ENCODE measurements at regions not wholly inside any gene's neighbourhood (a gene's known extent, or its start where the extent isn't known, plus 50 kb on each side); places are given as distances from the start of the nearest gene placed in this dataset.
A peak's percentile ranks its signal among the peaks of the same experiment; 100 is the strongest.
"Not testable (repeated sequence)": the region's sequence is repeated elsewhere in the genome, so short reads cannot be mapped to it uniquely, and the experiment has no call there.

DNA sequence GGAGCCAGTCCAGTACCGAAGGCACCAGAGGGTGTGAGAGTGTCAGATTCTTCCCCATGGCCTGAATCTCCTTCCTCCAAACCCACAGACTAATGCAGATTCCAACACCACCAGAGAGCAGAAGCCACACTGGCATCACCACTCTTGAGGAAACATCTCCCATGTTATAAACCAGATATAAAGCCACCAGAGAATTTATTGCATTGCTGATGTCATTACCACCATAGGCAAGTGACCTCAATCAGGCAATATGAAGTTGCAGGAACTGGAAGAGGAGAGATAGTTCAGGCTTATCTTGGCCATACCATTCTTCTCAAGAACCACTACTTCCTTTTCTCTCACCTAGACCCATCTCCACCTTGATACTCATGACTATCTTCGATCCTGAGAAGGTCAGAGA lies 653.4 kb downstream of the TMEM121 start:
- Histone ChIP-seq H3K27ac (ENCODE audit: low read depth, low read length, poor library complexity, severe bottlenecking) (no peak overlapping the region), H3K9me3 (ENCODE audit: low read depth, low read length, poor library complexity, severe bottlenecking) (no peaks in the 10 kb centered on the region), H3K27me3 (replicated peaks; ENCODE audit: insufficient read depth, low read depth, low read length, poor library complexity) (peaks cover 58% of the 10 kb centered on the region), H3K4me3 (ENCODE audit: low read depth, low read length, poor library complexity, severe bottlenecking) (no peak overlapping the region), H3K36me3 (ENCODE audit: insufficient read depth, low read length, poor library complexity, severe bottlenecking) (no peaks in the 10 kb centered on the region), H3K4me1 (ENCODE audit: insufficient read depth, low read length, poor library complexity, severe bottlenecking) (no peaks in the 10 kb centered on the region)
- DNase-seq (ENCODE audit: low spot score), result no peak
- ChIA-PET POLR2A (ENCODE audit: low non-redundant PET) (no interaction called here), CTCF (no interaction called here)
- no TSS peak for BruUV-seq (replicated peaks)
- intact Hi-C loops (cut with micrococcal nuclease; ENCODE audit: unreplicated experiment), result no loop called here
- no peak for TF ChIP-seq EZH2 (IDR thresholded peaks at IDR 0.05; ENCODE audit: borderline replicate concordance, low read depth, low read length, poor library complexity, severe bottlenecking)
- TF ChIP-seq, protein P1, sequence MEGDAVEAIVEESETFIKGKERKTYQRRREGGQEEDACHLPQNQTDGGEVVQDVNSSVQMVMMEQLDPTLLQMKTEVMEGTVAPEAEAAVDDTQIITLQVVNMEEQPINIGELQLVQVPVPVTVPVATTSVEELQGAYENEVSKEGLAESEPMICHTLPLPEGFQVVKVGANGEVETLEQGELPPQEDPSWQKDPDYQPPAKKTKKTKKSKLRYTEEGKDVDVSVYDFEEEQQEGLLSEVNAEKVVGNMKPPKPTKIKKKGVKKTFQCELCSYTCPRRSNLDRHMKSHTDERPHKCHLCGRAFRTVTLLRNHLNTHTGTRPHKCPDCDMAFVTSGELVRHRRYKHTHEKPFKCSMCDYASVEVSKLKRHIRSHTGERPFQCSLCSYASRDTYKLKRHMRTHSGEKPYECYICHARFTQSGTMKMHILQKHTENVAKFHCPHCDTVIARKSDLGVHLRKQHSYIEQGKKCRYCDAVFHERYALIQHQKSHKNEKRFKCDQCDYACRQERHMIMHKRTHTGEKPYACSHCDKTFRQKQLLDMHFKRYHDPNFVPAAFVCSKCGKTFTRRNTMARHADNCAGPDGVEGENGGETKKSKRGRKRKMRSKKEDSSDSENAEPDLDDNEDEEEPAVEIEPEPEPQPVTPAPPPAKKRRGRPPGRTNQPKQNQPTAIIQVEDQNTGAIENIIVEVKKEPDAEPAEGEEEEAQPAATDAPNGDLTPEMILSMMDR (conservative IDR thresholded peaks at IDR 0.05; ENCODE audit: low read depth, low read length), result no peak

DNA sequence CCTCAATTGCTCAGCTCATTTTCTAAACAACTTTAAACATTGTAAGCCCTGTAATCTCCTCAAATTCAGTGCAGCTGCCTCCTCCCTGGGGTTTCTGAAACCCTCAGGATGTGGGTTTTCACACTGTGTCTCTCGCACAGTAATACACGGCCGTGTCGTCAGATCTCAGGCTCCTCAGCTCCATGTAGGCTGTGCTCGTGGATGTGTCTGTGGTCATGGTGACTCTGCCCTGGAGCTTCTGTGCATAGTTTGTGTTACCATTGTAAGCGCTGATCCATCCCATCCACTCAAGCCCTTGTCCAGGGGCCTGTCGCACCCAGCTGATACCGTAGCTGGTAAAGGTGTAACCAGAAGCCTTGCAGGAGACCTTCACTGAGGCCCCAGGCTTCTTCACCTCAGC lies 658.4 kb downstream of the TMEM121 start:
- BruUV-seq (replicated peaks); H3K27ac ChIP-seq (ENCODE audit: low read depth, low read length, poor library complexity, severe bottlenecking); H3K4me1 ChIP-seq (ENCODE audit: insufficient read depth, low read length, poor library complexity, severe bottlenecking); CTCF ChIA-PET; POLR2A ChIA-PET (ENCODE audit: low non-redundant PET); intact Hi-C loops (cut with micrococcal nuclease; ENCODE audit: unreplicated experiment); DNase-seq (ENCODE audit: low spot score); H3K4me3 ChIP-seq (ENCODE audit: low read depth, low read length, poor library complexity, severe bottlenecking); H3K36me3 ChIP-seq (ENCODE audit: insufficient read depth, low read length, poor library complexity, severe bottlenecking); H3K9me3 ChIP-seq (ENCODE audit: low read depth, low read length, poor library complexity, severe bottlenecking): not testable (repeated sequence)
- H3K27me3 ChIP-seq (replicated peaks; ENCODE audit: insufficient read depth, low read depth, low read length, poor library complexity), result peaks cover 62% of the 10 kb centered on the region

DNA sequence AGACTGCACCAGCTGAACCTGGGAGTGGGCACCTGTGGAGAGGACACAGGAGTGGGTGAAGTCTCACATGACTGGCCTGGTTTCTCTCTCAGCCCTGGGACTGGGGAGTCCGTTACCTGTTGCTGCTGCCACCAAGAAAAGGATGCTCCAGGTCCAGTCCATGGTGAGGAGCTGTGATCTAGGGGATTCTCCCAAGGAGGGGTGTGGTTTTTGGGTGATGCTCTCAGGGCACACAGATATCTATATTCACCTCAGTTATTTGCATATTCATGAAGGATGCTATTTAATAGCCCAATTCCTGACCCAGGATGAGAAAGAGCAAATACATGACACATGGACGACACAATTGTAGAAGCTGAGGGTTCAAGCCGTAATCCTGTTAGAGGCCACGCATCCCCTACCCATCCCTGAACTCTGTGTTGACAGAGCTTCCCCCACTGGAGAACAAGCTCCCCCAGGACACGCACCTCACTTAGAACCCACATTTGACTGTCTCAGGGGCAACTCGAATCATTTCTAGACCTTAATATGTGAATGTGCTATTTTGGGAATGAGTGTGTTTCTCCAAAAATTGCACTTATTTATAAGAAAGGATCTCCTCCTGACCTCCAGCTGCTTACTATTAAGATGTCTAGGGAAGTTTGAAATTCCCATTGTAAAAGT lies 658.9 kb downstream of the TMEM121 start:
- CTCF ChIA-PET; intact Hi-C loops (cut with micrococcal nuclease; ENCODE audit: unreplicated experiment); BruUV-seq (replicated peaks); DNase-seq (ENCODE audit: low spot score); H3K27ac ChIP-seq (ENCODE audit: low read depth, low read length, poor library complexity, severe bottlenecking); H3K4me3 ChIP-seq (ENCODE audit: low read depth, low read length, poor library complexity, severe bottlenecking); H3K4me1 ChIP-seq (ENCODE audit: insufficient read depth, low read length, poor library complexity, severe bottlenecking); H3K9me3 ChIP-seq (ENCODE audit: low read depth, low read length, poor library complexity, severe bottlenecking); H3K36me3 ChIP-seq (ENCODE audit: insufficient read depth, low read length, poor library complexity, severe bottlenecking); POLR2A ChIA-PET (ENCODE audit: low non-redundant PET): not testable (repeated sequence)
- H3K27me3 ChIP-seq (replicated peaks; ENCODE audit: insufficient read depth, low read depth, low read length, poor library complexity), result peaks cover 62% of the 10 kb centered on the region

DNA sequence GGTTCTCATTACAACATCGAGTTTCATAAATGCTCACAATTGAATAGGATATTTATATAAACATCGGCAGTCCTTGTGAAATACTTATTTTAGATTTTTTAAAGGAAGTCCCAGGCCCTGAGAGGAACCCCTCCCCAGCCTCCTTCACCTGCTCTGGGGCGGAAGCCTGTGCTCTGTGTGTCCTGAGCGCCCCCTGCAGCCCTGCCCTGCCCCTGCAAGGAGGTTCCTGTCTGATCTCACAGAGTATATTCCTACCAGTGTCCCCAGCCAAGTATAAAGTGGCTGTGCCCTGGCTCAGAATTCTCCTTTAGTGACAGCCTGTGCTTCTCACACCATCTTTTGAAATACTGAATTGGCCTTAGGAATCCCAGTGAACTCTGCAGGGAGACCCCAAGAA lies 659.5 kb downstream of the TMEM121 start:
- Histone ChIP-seq H3K36me3 (ENCODE audit: insufficient read depth, low read length, poor library complexity, severe bottlenecking) (no peaks in the 10 kb centered on the region), H3K4me3 (ENCODE audit: low read depth, low read length, poor library complexity, severe bottlenecking) (no peak overlapping the region), H3K27ac (ENCODE audit: low read depth, low read length, poor library complexity, severe bottlenecking) (no peak overlapping the region), H3K4me1 (ENCODE audit: insufficient read depth, low read length, poor library complexity, severe bottlenecking) (no peaks in the 10 kb centered on the region), H3K9me3 (ENCODE audit: low read depth, low read length, poor library complexity, severe bottlenecking) (no peaks in the 10 kb centered on the region), H3K27me3 (replicated peaks; ENCODE audit: insufficient read depth, low read depth, low read length, poor library complexity) (peaks cover 61% of the 10 kb centered on the region)
- no TSS peak for BruUV-seq (replicated peaks)
- POLR2A ChIA-PET (ENCODE audit: low non-redundant PET), result no interaction called here
- CTCF ChIA-PET, result no interaction called here
- intact Hi-C loops (cut with micrococcal nuclease; ENCODE audit: unreplicated experiment), result no loop called here
- DNase-seq (ENCODE audit: low spot score), result peak; percentile 19
- TF ChIP-seq, protein P1 (conservative IDR thresholded peaks at IDR 0.05; ENCODE audit: low read depth, low read length), result peak; percentile 61
- TF ChIP-seq EZH2 (IDR thresholded peaks at IDR 0.05; ENCODE audit: borderline replicate concordance, low read depth, low read length, poor library complexity, severe bottlenecking), result no peak
